B cell (primary cell): ENCODE measurements at regions not wholly inside any gene's neighbourhood (a gene's known extent, or its start where the extent isn't known, plus 50 kb on each side); places are given as distances from the start of the nearest gene placed in this dataset.

Experiments used
- ATAC-seq: fragments of 200-7000 bp; cut with Tn5 transposase; one replicate; pipeline ENCODE4 v1.10.0; 2021; ENCODE audit warnings: low read depth, mild to moderate bottlenecking, moderate number of reproducible peaks, moderate library complexity
- CTCF ChIA-PET: fragments of 350-600 bp; sonication (Branson Sonifier 250); formaldehyde crosslinking; loops from one replicate; lab custom pipeline; 2021; ENCODE audit warnings: antibody characterized with exemption, inconsistent platforms; lab: Charles Lee
- POLR2A ChIA-PET: fragments of 350-600 bp; sonication (Branson Sonifier 250); formaldehyde crosslinking; loops from one replicate; lab custom pipeline; 2021; ENCODE audit warnings: antibody characterized with exemption; lab: Charles Lee
- DNase-seq: peaks from one replicate; pipeline ENCODE4 v3.0.0; 2013
- H2AFZ ChIP-seq: 2 replicates; pipeline ENCODE4 v1.6.1; 2012; ENCODE audit warnings: mild to moderate bottlenecking, low read depth, low read length; ENCODE audit not compliant: insufficient read depth, poor library complexity, severe bottlenecking
- H3K27ac ChIP-seq, 2 donors: 1 replicate in 1 of 2; 2 replicates in 1 of 2; pipeline ENCODE4 v1.5.1; 2012 to 2013; ENCODE audit warnings: low read length in 2 of 2, mild to moderate bottlenecking in 2 of 2, moderate library complexity in 1 of 2
- H3K27me3 ChIP-seq, 4 experiments: fragments of 200-600 bp in 1 of 4; sonication (generic) in 1 of 4; replicated peaks in 1 of 4; 1 replicate in 2 of 4; 2 replicates in 2 of 4; pipeline versions ENCODE4 v1.6.1 to v1.7.0; 2013 to 2016; ENCODE audit warnings: low read length in 3 of 4, mild to moderate bottlenecking in 2 of 4, mixed read lengths in 1 of 4, moderate library complexity in 1 of 4; ENCODE audit not compliant: insufficient read depth in 4 of 4, control insufficient read depth in 3 of 4; ENCODE audit errors: control extremely low read depth in 1 of 4
- H3K36me3 ChIP-seq, 2 experiments: replicated peaks in 1 of 2; 1 replicate in 1 of 2; 2 replicates in 1 of 2; pipeline versions ENCODE4 v1.6.1 to v1.7.1; 2013; ENCODE audit warnings: low read length in 1 of 2; ENCODE audit not compliant: insufficient read depth in 2 of 2, control insufficient read depth in 1 of 2; ENCODE audit errors: control extremely low read depth in 1 of 2, extremely low read depth in 1 of 2
- H3K4me1 ChIP-seq, 2 donors: fragments of 200-600 bp in 1 of 2; sonication (generic) in 1 of 2; 1 replicate in 1 of 2; 2 replicates in 1 of 2; pipeline versions ENCODE4 v1.5.1 to v1.6.1; 2013 to 2017; ENCODE audit warnings: low read length in 2 of 2; ENCODE audit not compliant: control insufficient read depth in 2 of 2, insufficient read depth in 2 of 2
- H3K4me2 ChIP-seq: replicated peaks from 2 replicates; pipeline ENCODE3; 2012; ENCODE audit warnings: mild to moderate bottlenecking, low read depth, low read length; ENCODE audit not compliant: poor library complexity, severe bottlenecking
- H3K4me3 ChIP-seq, 5 experiments: fragments of 200-600 bp in 1 of 5; sonication (generic) in 1 of 5; 1 replicate in 3 of 5; 2 replicates in 2 of 5; pipeline versions ENCODE4 v1.5.1 to v1.7.0; 2011 to 2016; ENCODE audit warnings: low read length in 4 of 5, mild to moderate bottlenecking in 4 of 5, low read depth in 2 of 5, control low read depth in 1 of 5, moderate library complexity in 1 of 5; ENCODE audit not compliant: insufficient read depth in 1 of 5; ENCODE audit errors: control extremely low read depth in 1 of 5, extremely low read depth in 1 of 5
- H3K79me2 ChIP-seq: fragments of 200-600 bp; sonication (generic); one replicate; pipeline ENCODE4 v1.6.0; 2016; ENCODE audit warnings: low read length; ENCODE audit not compliant: control insufficient read depth, insufficient read depth
- H3K9ac ChIP-seq: fragments of 200-600 bp; sonication (generic); 2 replicates; pipeline ENCODE4 v1.6.1; 2017; ENCODE audit warnings: mild to moderate bottlenecking, low read length, moderate library complexity
- H3K9me3 ChIP-seq, 3 donors: one replicate each; pipeline versions ENCODE4 v1.6.1 to v1.7.1; 2013; ENCODE audit warnings: low read length in 2 of 3; ENCODE audit not compliant: control insufficient read depth in 2 of 3, insufficient read depth in 1 of 3; ENCODE audit errors: control extremely low read depth in 1 of 3
- H4K20me1 ChIP-seq: 2 replicates; pipeline ENCODE4 v1.6.0; 2012; ENCODE audit warnings: mild to moderate bottlenecking, low read length; ENCODE audit not compliant: insufficient read depth, control insufficient read depth, poor library complexity, severe bottlenecking
- H3K27ac Mint-ChIP-seq: one replicate; pipeline ENCODE4 v1.8.0; 2021; ENCODE audit warnings: mixed read lengths
- H3K27me3 Mint-ChIP-seq: one replicate; pipeline ENCODE4 v1.8.0; 2021; ENCODE audit warnings: mixed read lengths
- H3K4me1 Mint-ChIP-seq: one replicate; pipeline ENCODE4 v1.8.0; 2021; ENCODE audit warnings: mixed read lengths
- H3K4me3 Mint-ChIP-seq: one replicate; pipeline ENCODE4 v1.8.0; 2021; ENCODE audit warnings: mixed read lengths
- H3K9me3 Mint-ChIP-seq: one replicate; pipeline ENCODE4 v1.8.0; 2022; ENCODE audit warnings: mixed read lengths; ENCODE audit not compliant: insufficient read depth
- EZH2 ChIP-seq: IDR thresholded peaks from 2 replicates; pipeline ENCODE4 v1.6.1; 2012; ENCODE audit warnings: borderline replicate concordance, low read depth, mild to moderate bottlenecking, moderate library complexity, low read length; ENCODE audit not compliant: insufficient read depth, poor library complexity, severe bottlenecking
- WGBS: methylation state at CpG from one replicate; pipeline ENCODE4 v1.1.5; 2013; ENCODE audit warnings: missing lambda C conversion rate; ENCODE audit not compliant: insufficient coverage; 5-methylcytosine and 5-hydroxymethylcytosine counted together
- intact Hi-C: fragments of 100-400 bp; cut with micrococcal nuclease; formaldehyde crosslinking; loops from one replicate; pipeline ENCODE4 v1.10.0; 2022
- TF ChIP-seq, protein P1 (sequence below): fragments of 200-600 bp; IDR thresholded peaks from one replicate; pipeline ENCODE4 v1.8.0; 2022; ENCODE audit warnings: antibody characterized with exemption, mild to moderate bottlenecking

DNA sequence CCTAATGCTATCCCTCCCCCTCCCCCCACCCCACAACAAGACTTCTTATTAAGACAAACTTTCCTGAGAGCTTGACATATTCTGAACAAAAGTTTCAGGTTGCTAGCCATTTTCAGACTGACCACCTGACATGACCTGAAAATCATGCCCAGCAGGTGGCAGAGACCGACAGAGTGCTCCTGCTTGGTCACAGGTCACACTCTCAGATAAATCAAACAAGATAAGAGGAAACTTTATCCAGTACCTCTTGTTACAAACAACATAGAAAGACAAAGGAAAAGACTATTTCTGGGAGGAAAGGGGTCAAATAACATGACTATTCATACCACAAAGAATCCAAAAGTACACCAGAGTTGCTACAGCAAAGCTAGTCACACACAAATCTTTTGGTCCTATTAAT, 107.4 kb downstream of the TMEM200C start:
- no peak overlapping the region for H3K4me3 Mint-ChIP-seq
- intact Hi-C loops: no loop called here
- no peaks in the 10 kb centered on the region for H3K36me3 ChIP-seq
- H3K9ac ChIP-seq: no peak overlapping the region
- TF ChIP-seq, protein P1, sequence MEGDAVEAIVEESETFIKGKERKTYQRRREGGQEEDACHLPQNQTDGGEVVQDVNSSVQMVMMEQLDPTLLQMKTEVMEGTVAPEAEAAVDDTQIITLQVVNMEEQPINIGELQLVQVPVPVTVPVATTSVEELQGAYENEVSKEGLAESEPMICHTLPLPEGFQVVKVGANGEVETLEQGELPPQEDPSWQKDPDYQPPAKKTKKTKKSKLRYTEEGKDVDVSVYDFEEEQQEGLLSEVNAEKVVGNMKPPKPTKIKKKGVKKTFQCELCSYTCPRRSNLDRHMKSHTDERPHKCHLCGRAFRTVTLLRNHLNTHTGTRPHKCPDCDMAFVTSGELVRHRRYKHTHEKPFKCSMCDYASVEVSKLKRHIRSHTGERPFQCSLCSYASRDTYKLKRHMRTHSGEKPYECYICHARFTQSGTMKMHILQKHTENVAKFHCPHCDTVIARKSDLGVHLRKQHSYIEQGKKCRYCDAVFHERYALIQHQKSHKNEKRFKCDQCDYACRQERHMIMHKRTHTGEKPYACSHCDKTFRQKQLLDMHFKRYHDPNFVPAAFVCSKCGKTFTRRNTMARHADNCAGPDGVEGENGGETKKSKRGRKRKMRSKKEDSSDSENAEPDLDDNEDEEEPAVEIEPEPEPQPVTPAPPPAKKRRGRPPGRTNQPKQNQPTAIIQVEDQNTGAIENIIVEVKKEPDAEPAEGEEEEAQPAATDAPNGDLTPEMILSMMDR: no peak
- no peak for TF ChIP-seq EZH2
- no peaks in the 10 kb centered on the region for H3K79me2 ChIP-seq
- POLR2A ChIA-PET: no interaction called here
- no peaks in the 10 kb centered on the region for H4K20me1 ChIP-seq
- H2AFZ ChIP-seq: no peak overlapping the region
- WGBS: no CpG with 5 or more reads among the region's 1 CpG
- H3K4me3 ChIP-seq: no peak overlapping the region
- DNase-seq (no peak), ATAC-seq (no peak)
- CTCF ChIA-PET: no interaction called here
- peaks cover 0 to 2% (median 1%) of the 10 kb centered on the region in 3 donors for H3K9me3 ChIP-seq
- no peaks in the 10 kb centered on the region for H3K4me1 ChIP-seq
- H3K4me2 ChIP-seq: no peak overlapping the region
- H3K27ac ChIP-seq: no peak overlapping the region
- no peak overlapping the region for H3K27ac Mint-ChIP-seq
- peaks cover 4% of the 10 kb centered on the region for H3K9me3 Mint-ChIP-seq
- no peaks in the 10 kb centered on the region for H3K4me1 Mint-ChIP-seq
- no peaks in the 10 kb centered on the region for H3K27me3 Mint-ChIP-seq
- H3K27me3 ChIP-seq: no peaks in the 10 kb centered on the region

DNA sequence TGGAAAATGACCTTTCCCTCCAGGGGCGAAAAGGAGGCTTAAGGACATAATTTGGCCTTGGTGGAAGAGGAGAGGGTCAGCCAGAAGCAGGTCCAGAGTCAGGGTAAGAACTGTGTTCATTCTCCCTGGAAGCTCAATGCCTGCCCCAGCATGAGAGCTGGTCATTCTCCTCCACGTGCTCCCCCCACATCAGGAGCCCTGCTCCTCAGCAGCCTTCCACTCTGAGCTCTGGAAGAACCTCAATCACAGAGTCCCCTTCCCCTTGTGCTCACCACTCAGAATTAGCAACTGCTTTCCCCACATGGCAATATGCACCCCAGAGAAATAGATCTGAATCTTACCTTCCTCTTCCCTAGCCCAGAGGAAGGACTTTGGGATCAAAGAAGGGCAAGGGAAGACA, 115.4 kb downstream of the TMEM200C start:
- no peaks in the 10 kb centered on the region for H3K9me3 ChIP-seq
- POLR2A ChIA-PET: no interaction called here
- 27% methylated on average over 1 of the region's 2 CpGs for WGBS
- no peak overlapping the region for H3K4me2 ChIP-seq
- no peaks in the 10 kb centered on the region for H3K27me3 ChIP-seq
- Mint-ChIP-seq H3K27ac (no peak overlapping the region), H3K9me3 (no peaks in the 10 kb centered on the region), H3K27me3 (peaks cover 3% of the 10 kb centered on the region), H3K4me1 (no peaks in the 10 kb centered on the region), H3K4me3 (no peak overlapping the region)
- CTCF ChIA-PET: no interaction called here
- TF ChIP-seq, protein P1: no peak
- TF ChIP-seq EZH2: no peak
- no peak overlapping the region for H3K4me3 ChIP-seq
- H3K9ac ChIP-seq: no peak overlapping the region
- no peaks in the 10 kb centered on the region for H4K20me1 ChIP-seq
- H3K4me1 ChIP-seq: no peaks in the 10 kb centered on the region
- DNase-seq (no peak), ATAC-seq (no peak)
- H3K79me2 ChIP-seq: no peaks in the 10 kb centered on the region
- no peak overlapping the region for H3K27ac ChIP-seq
- no peaks in the 10 kb centered on the region for H3K36me3 ChIP-seq
- intact Hi-C loops: no loop called here
- H2AFZ ChIP-seq: no peak overlapping the region
